GM23338 (cell line): ENCODE measurements at regions not wholly inside any gene's neighbourhood (a gene's known extent, or its start where the extent isn't known, plus 50 kb on each side); places are given as distances from the start of the nearest gene placed in this dataset.

Source experiments
- ATAC-seq: fragments of 200-7000 bp; cut with Tn5 transposase; 3 replicates; pipeline ENCODE4 v1.9.1; 2020
- DNase-seq: peaks from one replicate; pipeline ENCODE4 v3.0.0-alpha.2; 2015; ENCODE audit warnings: low spot score
- H2AFZ ChIP-seq: fragments of 200-600 bp; sonication (generic); 2 replicates; pipeline ENCODE4 v1.8.0; 2016; ENCODE audit warnings: antibody characterized with exemption, mild to moderate bottlenecking, moderate library complexity
- H3F3A ChIP-seq: fragments of 200-600 bp; sonication (generic); replicated peaks from 2 replicates; pipeline ENCODE4 v1.8.0; 2017; ENCODE audit warnings: antibody characterized with exemption, mixed run types, low read depth
- H3K27ac ChIP-seq: fragments of 200-600 bp; sonication (generic); 2 replicates; pipeline ENCODE4 v1.6.1; 2016; ENCODE audit warnings: low read depth
- H3K27me3 ChIP-seq: fragments of 200-600 bp; sonication (generic); 2 replicates; pipeline ENCODE4 v1.8.0; 2016; ENCODE audit warnings: mild to moderate bottlenecking, mixed run types, moderate library complexity; ENCODE audit not compliant: insufficient read depth
- H3K36me3 ChIP-seq: fragments of 200-600 bp; sonication (generic); 2 replicates; pipeline ENCODE4 v1.8.0; 2016; ENCODE audit warnings: mild to moderate bottlenecking; ENCODE audit not compliant: insufficient read depth
- H3K4me1 ChIP-seq: fragments of 200-600 bp; sonication (generic); 2 replicates; pipeline ENCODE4 v1.8.0; 2016; ENCODE audit warnings: mild to moderate bottlenecking, moderate library complexity; ENCODE audit not compliant: insufficient read depth
- H3K4me2 ChIP-seq: fragments of 200-600 bp; sonication (generic); 2 replicates; pipeline ENCODE4 v1.7.1; 2017; ENCODE audit warnings: mixed run types
- H3K4me3 ChIP-seq: fragments of 200-600 bp; sonication (generic); 2 replicates; pipeline ENCODE4 v1.6.1; 2016; ENCODE audit warnings: mixed run types
- H3K79me2 ChIP-seq: fragments of 200-600 bp; sonication (generic); replicated peaks from 2 replicates; pipeline ENCODE4 v1.8.0; 2017; ENCODE audit warnings: mild to moderate bottlenecking; ENCODE audit not compliant: insufficient read depth
- H3K9me2 ChIP-seq: fragments of 200-600 bp; sonication (generic); 2 replicates; pipeline ENCODE4 v1.8.0; 2017; ENCODE audit not compliant: insufficient read depth
- H4K20me1 ChIP-seq: fragments of 200-600 bp; sonication (generic); replicated peaks from 2 replicates; pipeline ENCODE4 v1.8.0; 2017; ENCODE audit warnings: mild to moderate bottlenecking; ENCODE audit not compliant: insufficient read depth
- H3K27ac Mint-ChIP-seq: 2 replicates; pipeline ENCODE4 v1.8.0; 2020; ENCODE audit warnings: inconsistent platforms, mild to moderate bottlenecking, moderate library complexity, mixed read lengths
- H3K27me3 Mint-ChIP-seq: 3 replicates; pipeline ENCODE4 v1.8.0; 2022; ENCODE audit warnings: low read depth, mild to moderate bottlenecking, moderate library complexity, mixed read lengths, inconsistent platforms; ENCODE audit not compliant: insufficient read depth, poor library complexity
- H3K36me3 Mint-ChIP-seq: 3 replicates; pipeline ENCODE4 v1.8.0; 2021; ENCODE audit warnings: low read depth, mild to moderate bottlenecking, inconsistent platforms, moderate library complexity, mixed read lengths
- H3K4me1 Mint-ChIP-seq: 3 replicates; pipeline ENCODE4 v1.8.0; 2020; ENCODE audit warnings: mild to moderate bottlenecking, inconsistent platforms, mixed read lengths
- H3K4me3 Mint-ChIP-seq: 3 replicates; pipeline ENCODE4 v1.8.0; 2021; ENCODE audit warnings: moderate library complexity, mild to moderate bottlenecking, inconsistent platforms, mixed read lengths
- H3K9me3 Mint-ChIP-seq: 3 replicates; pipeline ENCODE4 v1.8.0; 2020; ENCODE audit warnings: moderate library complexity, mild to moderate bottlenecking, inconsistent platforms, mixed read lengths
- CREB1 ChIP-seq: fragments of 250-450 bp; sonication (Bioruptor Pico); IDR thresholded peaks from 2 replicates; pipeline ENCODE4 v1.5.0; 2020; ENCODE audit warnings: low read depth, mild to moderate bottlenecking, moderate library complexity
- CTCF ChIP-seq, 2 experiments: fragments of 200-600 bp in 1 of 2; sonication (generic) in 1 of 2; conservative IDR thresholded peaks; 2 replicates each; pipeline versions ENCODE4 v1.5.1 to v1.6.1; 2016 to 2017; ENCODE audit warnings: antibody characterized with exemption in 2 of 2, low read depth in 2 of 2, mild to moderate bottlenecking in 2 of 2, moderate library complexity in 1 of 2
- ETS1 ChIP-seq: IDR thresholded peaks from 2 replicates; pipeline ENCODE4 v1.6.1; 2016; ENCODE audit warnings: antibody characterized with exemption
- EZH2 ChIP-seq: fragments of 200-600 bp; sonication (generic); IDR thresholded peaks from one replicate; pipeline ENCODE4 v1.8.0; 2017; ENCODE audit warnings: antibody characterized with exemption, mild to moderate bottlenecking, low read depth; ENCODE audit not compliant: unreplicated experiment
- EZH2phosphoT487 ChIP-seq: fragments of 200-600 bp; sonication (generic); IDR thresholded peaks from one replicate; pipeline ENCODE4 v1.8.1; 2018; ENCODE audit warnings: antibody characterized with exemption; ENCODE audit not compliant: unreplicated experiment
- JUNB ChIP-seq: IDR thresholded peaks from one replicate; pipeline ENCODE4 v1.6.1; 2016; ENCODE audit warnings: antibody characterized with exemption; ENCODE audit not compliant: unreplicated experiment
- NANOG ChIP-seq: IDR thresholded peaks from 2 replicates; pipeline ENCODE4 v1.6.1; 2016; ENCODE audit warnings: antibody characterized with exemption, borderline replicate concordance
- POLR2AphosphoS5 ChIP-seq: IDR thresholded peaks from 2 replicates; pipeline ENCODE4 v1.6.1; 2016; ENCODE audit warnings: antibody characterized with exemption, low read depth
- REST ChIP-seq: IDR thresholded peaks from one replicate; pipeline ENCODE4 v1.6.1; 2018; ENCODE audit warnings: antibody characterized with exemption; ENCODE audit not compliant: unreplicated experiment
- STAT1 ChIP-seq: IDR thresholded peaks from one replicate; pipeline ENCODE4 v1.6.1; 2016; ENCODE audit warnings: antibody characterized with exemption; ENCODE audit not compliant: unreplicated experiment
- ZNF114 ChIP-seq: fragments of 250-450 bp; sonication (Bioruptor Pico); IDR thresholded peaks from 2 replicates; pipeline ENCODE4 v1.5.0; 2020; ENCODE audit warnings: mild to moderate bottlenecking, moderate library complexity
- ZNF331 ChIP-seq: fragments of 250-450 bp; sonication (Bioruptor Pico); IDR thresholded peaks from 2 replicates; pipeline ENCODE4 v1.5.0; 2020; ENCODE audit warnings: low read depth, mild to moderate bottlenecking, moderate library complexity
- ZNF462 ChIP-seq: fragments of 250-450 bp; sonication (Bioruptor Pico); IDR thresholded peaks from 2 replicates; pipeline ENCODE4 v1.5.0; 2020; ENCODE audit warnings: mild to moderate bottlenecking, moderate library complexity

- Histone ChIP-seq H3K4me3 (no peak overlapping the region), H3K27ac (no peak overlapping the region; the same call in 1 of the 2 replicates), H3K4me2 (no peak overlapping the region), H4K20me1 (no peaks in the 10 kb centered on the region), H3K79me2 (no peaks in the 10 kb centered on the region), H3K9me2 (no peaks in the 10 kb centered on the region), H3K36me3 (no peaks in the 10 kb centered on the region), H2AFZ (no peak overlapping the region; the same call in 1 of the 2 replicates), H3F3A (no peaks in the 10 kb centered on the region), H3K4me1 (no peaks in the 10 kb centered on the region), H3K27me3 (no peaks in the 10 kb centered on the region)
- DNase-seq (no peak), ATAC-seq (no peak)
- TF ChIP-seq JUNB (no peak), EZH2phosphoT487 (no peak), ZNF462 (CRISPR knock-in tag) (no peak), ETS1 (no peak), REST (no peak), NANOG (no peak), CTCF (conservative IDR thresholded peaks at IDR 0.05; ENCODE audit: low read depth in 2 of 2) (no peak), CREB1 (CRISPR knock-in tag) (no peak), ZNF114 (CRISPR knock-in tag) (no peak), ZNF331 (no peak), EZH2 (no peak), STAT1 (no peak), POLR2AphosphoS5 (no peak)
- Mint-ChIP-seq H3K27ac (no peak overlapping the region), H3K27me3 (no peaks in the 10 kb centered on the region), H3K36me3 (no peaks in the 10 kb centered on the region), H3K4me1 (no peaks in the 10 kb centered on the region), H3K9me3 (no peaks in the 10 kb centered on the region), H3K4me3 (no peak overlapping the region)
These were observed 1297.7 kb downstream of the C4orf33 start for GRCh38 chr4:130393642-130394041.
